ENCODE measurements at regions not wholly inside any gene's neighbourhood (a gene's known extent, or its start where the extent isn't known, plus 50 kb on each side); places are given as distances from the start of the nearest gene placed in this dataset.

- no peak for TF ChIP-seq CTCF (conservative IDR thresholded peaks at IDR 0.05; ENCODE audit: low read depth, low read length)
- TF ChIP-seq EZH2 (IDR thresholded peaks at IDR 0.05; ENCODE audit: low read length, unreplicated experiment), result no peak
Measured at GRCh38 chr11:104584823-104585222, 313.4 kb downstream of the CASP12 start.

Data from PC-3 (cell line).